Skeletal muscle tissue (tissue), 3 donors: ENCODE measurements at regions not wholly inside any gene's neighbourhood (a gene's known extent, or its start where the extent isn't known, plus 50 kb on each side); places are given as distances from the start of the nearest gene placed in this dataset.

Experiments
- H3K27ac ChIP-seq: one replicate; pipeline ENCODE4 v1.7.0; 2013; ENCODE audit warnings: mild to moderate bottlenecking, low read depth, low read length, inconsistent platforms
- H3K27me3 ChIP-seq, 3 donors: one replicate each; pipeline ENCODE4 v1.7.0; 2013; ENCODE audit warnings: low read length in 3 of 3; ENCODE audit not compliant: control insufficient read depth in 3 of 3, insufficient read depth in 3 of 3
- H3K36me3 ChIP-seq, 3 donors: one replicate each; pipeline ENCODE4 v1.7.0; 2013; ENCODE audit warnings: low read length in 3 of 3; ENCODE audit not compliant: control insufficient read depth in 3 of 3, insufficient read depth in 3 of 3
- H3K4me1 ChIP-seq, 3 donors: one replicate each; pipeline ENCODE4 v1.7.0; 2013; ENCODE audit warnings: low read length in 3 of 3, mild to moderate bottlenecking in 3 of 3; ENCODE audit not compliant: control insufficient read depth in 3 of 3, insufficient read depth in 3 of 3
- H3K4me3 ChIP-seq, 3 donors: one replicate each; pipeline ENCODE4 v1.7.0; 2013; ENCODE audit warnings: low read length in 3 of 3
- H3K9ac ChIP-seq, 3 donors: one replicate each; pipeline ENCODE4 v1.7.0; 2013; ENCODE audit warnings: low read length in 3 of 3, mild to moderate bottlenecking in 3 of 3, moderate library complexity in 2 of 3, low read depth in 1 of 3
- H3K9me3 ChIP-seq, 3 donors: one replicate each; pipeline ENCODE4 v1.7.0; 2013; ENCODE audit warnings: low read length in 3 of 3; ENCODE audit not compliant: control insufficient read depth in 3 of 3
- donor health status: Osteomylitis.

DNA sequence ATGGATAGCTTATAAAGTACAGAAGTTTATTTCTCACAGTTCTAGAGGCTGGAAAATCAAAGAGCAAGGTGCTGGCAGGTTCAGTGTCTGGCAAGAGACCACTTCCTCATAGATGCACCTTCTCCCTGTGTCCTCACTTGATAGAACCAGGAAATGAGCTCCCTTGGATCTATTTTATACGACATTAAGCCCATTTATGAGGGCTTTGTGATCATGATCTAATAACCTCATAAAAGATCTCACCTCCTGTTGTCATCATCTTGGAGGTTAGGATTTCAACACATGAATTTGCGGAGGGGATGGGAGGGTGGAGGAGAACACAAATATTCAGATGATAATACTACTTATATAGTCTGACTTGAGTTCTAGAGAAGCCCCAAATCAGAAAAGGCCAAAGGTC lies 222.1 kb upstream of the SNX7 start:
- no peak overlapping the region for H3K9ac ChIP-seq
- H3K36me3 ChIP-seq = no peaks in the 10 kb centered on the region
- H3K4me1 ChIP-seq = no peaks in the 10 kb centered on the region
- no peaks in the 10 kb centered on the region for H3K27me3 ChIP-seq
- no peaks in the 10 kb centered on the region for H3K9me3 ChIP-seq
- no peak overlapping the region for H3K4me3 ChIP-seq
- H3K27ac ChIP-seq = no peak overlapping the region

DNA sequence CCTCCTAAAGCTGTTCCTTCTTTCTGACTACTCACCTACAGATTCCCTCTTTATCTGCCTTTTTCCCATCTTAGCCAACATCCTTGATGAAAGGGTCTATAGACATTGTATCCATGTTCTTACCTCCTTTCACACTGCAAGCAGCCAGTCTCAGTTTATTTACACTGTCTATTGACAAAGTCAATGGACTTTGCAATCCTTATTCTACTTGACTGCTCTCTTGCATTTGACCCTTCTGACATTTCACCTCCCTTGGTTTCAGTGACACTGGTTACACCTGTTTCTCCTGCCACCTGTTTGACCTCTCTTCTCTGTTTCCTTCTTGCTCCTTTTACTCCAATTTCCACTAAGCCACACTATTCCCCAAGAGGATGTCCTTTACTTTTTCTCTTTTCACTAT lies 224.0 kb upstream of the SNX7 start:
- Histone ChIP-seq H3K27ac (no peak overlapping the region), H3K4me1 (no peaks in the 10 kb centered on the region), H3K9ac (no peak overlapping the region), H3K9me3 (no peaks in the 10 kb centered on the region), H3K4me3 (no peak overlapping the region), H3K27me3 (no peaks in the 10 kb centered on the region), H3K36me3 (no peaks in the 10 kb centered on the region)

DNA sequence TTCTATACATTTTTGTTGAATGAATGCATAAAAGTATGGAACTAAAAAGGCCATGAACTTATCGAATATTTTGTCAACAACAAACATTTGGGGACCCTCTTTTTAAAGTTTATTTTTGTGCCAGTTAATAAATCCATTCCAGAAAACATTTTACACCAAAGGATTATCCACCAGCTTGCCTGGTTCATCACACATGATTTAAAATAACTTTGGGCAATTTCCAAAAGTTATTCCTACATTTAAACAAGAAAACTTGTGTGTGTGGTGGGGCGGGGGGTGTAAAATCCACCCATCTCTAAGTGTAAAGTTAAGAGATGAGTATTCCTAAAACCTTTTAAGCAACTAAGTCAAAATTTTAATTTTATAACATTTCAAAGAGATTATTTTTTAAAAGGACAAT lies 224.5 kb upstream of the SNX7 start:
- H3K27ac ChIP-seq = no peak overlapping the region
- no peaks in the 10 kb centered on the region for H3K36me3 ChIP-seq
- no peaks in the 10 kb centered on the region for H3K9me3 ChIP-seq
- H3K9ac ChIP-seq = no peak overlapping the region
- H3K4me3 ChIP-seq = no peak overlapping the region
- no peaks in the 10 kb centered on the region for H3K27me3 ChIP-seq
- H3K4me1 ChIP-seq = no peaks in the 10 kb centered on the region

DNA sequence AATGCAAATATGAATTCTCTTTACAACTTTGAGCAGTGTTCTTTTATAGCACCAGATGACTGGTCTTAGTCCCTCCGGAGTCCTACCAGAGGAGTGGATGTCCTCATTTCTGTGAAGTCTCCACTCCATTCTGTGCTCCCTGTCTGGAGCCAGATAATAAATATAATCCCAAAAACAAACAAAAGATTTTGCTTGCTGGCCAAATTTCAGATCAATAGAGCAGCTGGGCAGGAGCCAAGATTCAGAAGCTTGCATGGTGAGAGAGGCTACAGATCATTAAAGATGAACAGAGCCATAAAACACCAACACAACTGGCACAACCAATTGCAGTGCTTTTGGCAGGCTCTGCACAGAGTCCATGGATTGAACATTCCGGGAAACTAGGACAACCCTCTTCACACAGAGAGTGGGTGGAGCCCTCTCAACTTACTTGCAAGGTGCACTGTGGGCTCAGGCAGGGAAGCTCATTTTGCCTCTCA lies 231.5 kb upstream of the SNX7 start:
- Histone ChIP-seq H3K27me3 (no peaks in the 10 kb centered on the region), H3K4me1 (no peaks in the 10 kb centered on the region), H3K9me3 (no peaks in the 10 kb centered on the region), H3K4me3 (no peak overlapping the region), H3K27ac (no peak overlapping the region), H3K36me3 (no peaks in the 10 kb centered on the region), H3K9ac (no peak overlapping the region)

DNA sequence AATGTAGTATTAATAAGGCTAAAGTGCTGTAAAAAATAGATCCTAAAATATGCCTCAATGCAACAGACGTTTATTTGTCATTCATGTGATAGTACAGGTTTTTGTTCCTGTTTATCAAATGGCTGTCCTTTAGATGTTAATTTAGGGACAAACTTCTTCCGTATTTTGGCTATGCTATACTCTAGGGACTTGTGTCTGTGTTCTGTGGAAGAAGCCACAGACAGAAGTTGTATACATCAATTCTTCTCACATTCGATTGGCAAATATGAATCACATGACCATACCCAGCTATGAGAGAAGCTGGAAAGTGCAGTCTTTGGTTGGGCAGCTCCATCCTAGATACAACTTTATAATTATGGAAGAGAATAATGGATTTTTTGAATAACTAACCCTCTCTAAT lies 232.7 kb upstream of the SNX7 start:
- no peaks in the 10 kb centered on the region for H3K9me3 ChIP-seq
- H3K9ac ChIP-seq = no peak overlapping the region
- H3K36me3 ChIP-seq = no peaks in the 10 kb centered on the region
- no peaks in the 10 kb centered on the region for H3K4me1 ChIP-seq
- H3K27ac ChIP-seq = no peak overlapping the region
- H3K4me3 ChIP-seq = no peak overlapping the region
- H3K27me3 ChIP-seq = no peaks in the 10 kb centered on the region

DNA sequence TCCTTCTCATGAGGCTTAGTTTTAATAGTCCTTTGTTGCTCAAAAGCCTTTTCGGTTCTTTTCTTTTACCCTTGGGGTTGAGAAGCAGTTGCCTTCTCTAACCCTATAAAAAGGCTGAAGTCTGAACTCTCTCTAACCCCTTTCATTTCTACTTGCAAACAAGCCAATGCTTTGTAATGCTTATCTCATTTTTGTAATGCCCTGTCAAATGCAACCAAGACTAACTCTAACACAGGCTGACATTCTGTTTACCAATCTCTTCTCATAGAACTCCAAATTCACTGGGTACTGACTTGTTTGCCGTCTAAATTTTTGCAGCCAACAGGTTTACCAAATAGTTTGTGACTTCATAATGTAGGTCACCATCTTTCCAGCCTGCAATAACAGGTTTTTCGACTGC lies 233.9 kb upstream of the SNX7 start:
- H3K4me3 ChIP-seq = no peak overlapping the region
- H3K9me3 ChIP-seq = no peaks in the 10 kb centered on the region
- no peaks in the 10 kb centered on the region for H3K27me3 ChIP-seq
- H3K36me3 ChIP-seq = no peaks in the 10 kb centered on the region
- H3K4me1 ChIP-seq = no peaks in the 10 kb centered on the region
- no peak overlapping the region for H3K9ac ChIP-seq
- no peak overlapping the region for H3K27ac ChIP-seq

DNA sequence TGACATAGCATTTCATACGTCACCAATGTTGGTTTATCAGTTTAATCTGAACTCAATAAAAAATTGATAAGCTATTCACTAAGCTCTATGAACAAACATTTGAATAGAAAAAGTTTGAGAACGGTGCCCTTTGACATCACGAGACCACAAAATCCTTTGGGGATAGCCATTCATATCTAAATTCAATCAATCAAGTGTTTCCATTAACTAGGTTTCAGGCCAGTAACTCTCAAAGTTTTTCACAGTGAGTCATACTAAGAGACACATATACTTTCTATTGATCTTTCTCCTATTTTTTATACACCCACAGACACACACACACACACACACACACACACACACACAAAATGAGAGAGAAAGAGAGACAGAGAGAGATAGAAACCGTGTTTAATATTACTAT lies 235.4 kb upstream of the SNX7 start:
- Histone ChIP-seq H3K9me3 (no peaks in the 10 kb centered on the region), H3K4me1 (no peaks in the 10 kb centered on the region)

DNA sequence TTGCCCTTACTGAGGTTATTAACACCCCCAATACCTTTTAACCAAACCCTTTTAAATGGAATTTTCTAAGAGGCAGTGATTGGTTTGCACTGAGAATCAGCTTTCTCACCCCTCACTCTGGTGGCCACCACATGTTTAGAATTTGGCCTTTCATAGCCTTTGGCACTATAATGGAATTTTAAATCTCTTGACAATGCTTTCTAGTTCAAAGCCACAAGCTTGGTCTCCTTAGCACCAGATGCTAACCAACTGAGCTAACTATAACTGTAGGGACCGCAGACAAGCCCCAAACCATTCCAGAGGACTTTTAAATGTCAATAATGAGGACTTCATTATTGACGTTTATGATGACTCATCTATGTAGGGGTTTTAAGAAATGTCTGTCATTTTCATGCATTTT lies 238.7 kb upstream of the SNX7 start:
- Histone ChIP-seq H3K27ac (no peak overlapping the region), H3K9me3 (no peaks in the 10 kb centered on the region), H3K27me3 (no peaks in the 10 kb centered on the region), H3K4me1 (no peaks in the 10 kb centered on the region), H3K4me3 (no peak overlapping the region), H3K36me3 (no peaks in the 10 kb centered on the region), H3K9ac (no peak overlapping the region)

More for the DNA sequence above, 235.4 kb upstream of the SNX7 start:
- no peaks in the 10 kb centered on the region for H3K36me3 ChIP-seq
- no peak overlapping the region for H3K27ac ChIP-seq
- no peak overlapping the region for H3K4me3 ChIP-seq
- H3K9ac ChIP-seq = no peak overlapping the region
- no peaks in the 10 kb centered on the region for H3K27me3 ChIP-seq

DNA sequence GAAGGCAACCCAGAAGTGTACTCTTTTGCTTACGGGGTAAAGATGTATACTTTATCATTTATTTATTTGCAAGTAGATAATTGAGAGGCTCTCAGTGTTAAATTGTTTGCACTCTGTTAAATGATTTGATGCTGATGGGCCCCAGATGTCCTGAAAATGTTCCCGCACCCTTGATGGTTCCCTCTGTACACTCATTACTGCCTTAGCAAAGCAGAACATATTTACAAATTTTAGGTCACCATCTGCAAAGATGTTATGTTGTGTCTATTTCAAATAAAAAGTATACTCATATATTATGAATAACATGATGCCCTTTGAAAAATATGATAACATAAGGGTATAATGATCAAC lies 240.5 kb upstream of the SNX7 start:
- Histone ChIP-seq H3K27ac (no peak overlapping the region), H3K9ac (no peak overlapping the region), H3K36me3 (no peaks in the 10 kb centered on the region), H3K4me1 (no peaks in the 10 kb centered on the region), H3K27me3 (no peaks in the 10 kb centered on the region), H3K4me3 (no peak overlapping the region), H3K9me3 (no peaks in the 10 kb centered on the region)

DNA sequence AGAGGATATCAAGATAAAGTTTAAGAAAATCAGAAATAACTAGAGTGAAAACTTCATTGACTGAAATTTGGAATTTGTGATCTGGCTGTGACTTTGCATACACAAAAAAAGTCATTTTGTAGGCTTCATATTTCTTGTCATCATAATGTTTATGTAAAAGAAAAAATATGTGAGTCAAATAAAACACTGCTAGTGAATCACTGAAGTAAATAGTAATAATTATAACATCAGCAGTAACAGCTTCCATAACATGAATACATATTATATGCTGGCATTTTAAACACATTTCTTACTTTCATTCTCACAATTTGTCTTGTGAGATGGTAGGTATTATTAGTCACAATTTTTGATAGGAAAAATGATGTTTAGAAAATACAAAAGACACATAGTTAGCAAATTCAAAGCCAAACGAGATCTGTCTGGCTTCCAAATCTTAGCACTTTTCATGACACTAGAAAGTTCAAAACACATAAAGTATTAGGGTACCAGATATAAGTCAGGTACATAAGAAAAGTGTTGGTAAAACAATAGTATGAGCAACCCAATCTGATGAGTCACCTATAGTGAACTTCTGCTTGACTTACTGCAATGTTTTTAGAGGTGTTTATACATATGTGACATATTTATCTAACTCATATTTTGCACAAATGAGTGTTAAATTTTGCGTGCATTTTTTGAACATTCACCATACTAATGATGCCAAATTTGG lies 241.0 kb upstream of the SNX7 start:
- Histone ChIP-seq H3K9me3 (no peaks in the 10 kb centered on the region), H3K4me3 (no peak overlapping the region), H3K27me3 (no peaks in the 10 kb centered on the region), H3K4me1 (no peaks in the 10 kb centered on the region), H3K27ac (no peak overlapping the region), H3K9ac (no peak overlapping the region), H3K36me3 (no peaks in the 10 kb centered on the region)
